Ascending aorta (tissue), 2 donors: ENCODE measurements at regions not wholly inside any gene's neighbourhood (a gene's known extent, or its start where the extent isn't known, plus 50 kb on each side); places are given as distances from the start of the nearest gene placed in this dataset.

ENCODE experiments used
- DNase-seq, 2 donors: peaks; one replicate each; pipeline ENCODE4 v3.0.0-alpha.2; 2019; ENCODE audit warnings: low spot score in 2 of 2
- H3K27ac ChIP-seq, 2 donors: fragments of 200-600 bp; sonication (generic); one replicate each; pipeline ENCODE4 v1.5.1; 2016 to 2017; ENCODE audit warnings: mild to moderate bottlenecking in 1 of 2
- H3K27me3 ChIP-seq: fragments of 200-600 bp; sonication (generic); one replicate; pipeline ENCODE4 v1.5.1; 2017
- H3K36me3 ChIP-seq, 2 donors: fragments of 200-600 bp; sonication (generic); one replicate each; pipeline ENCODE4 v1.5.1; 2016
- H3K4me1 ChIP-seq, 2 donors: fragments of 200-600 bp; sonication (generic); one replicate each; pipeline ENCODE4 v1.5.1; 2016 to 2017; ENCODE audit warnings: mild to moderate bottlenecking in 1 of 2
- H3K4me3 ChIP-seq, 2 donors: fragments of 200-600 bp; sonication (generic); one replicate each; pipeline ENCODE4 v1.5.1; 2016 to 2017; ENCODE audit warnings: mild to moderate bottlenecking in 1 of 2
- H3K9me3 ChIP-seq, 2 donors: fragments of 200-600 bp; sonication (generic); one replicate each; pipeline ENCODE4 v1.5.1; 2016
- CTCF ChIP-seq, 3 experiments: fragments of 200-600 bp in 2 of 3; fragments of 450-650 bp in 1 of 3; sonication (generic) in 2 of 3; IDR thresholded peaks; one replicate each; pipeline ENCODE4 v1.5.1; 2016 to 2019; ENCODE audit warnings: antibody characterized with exemption in 3 of 3, mild to moderate bottlenecking in 1 of 3, moderate library complexity in 1 of 3
- intact Hi-C: fragments of 100-400 bp; cut with DNase I; formaldehyde crosslinking; loops from one replicate; pipeline ENCODE4 v1.15.1; 2023

GRCh38 chr4:126969360-126970235 is 663.2 kb upstream of the INTU start:
- Histone ChIP-seq H3K4me3 (no peak overlapping the region), H3K27me3 (no peaks in the 10 kb centered on the region), H3K4me1 (peaks cover 0 to 3% of the 10 kb centered on the region in 2 donors), H3K36me3 (no peaks in the 10 kb centered on the region), H3K9me3 (no peaks in the 10 kb centered on the region), H3K27ac (no peak overlapping the region)
- intact Hi-C loops: no loop called here
- TF ChIP-seq CTCF (IDR thresholded peaks at IDR 0.05): no peak
- DNase-seq: no peak

- Histone ChIP-seq H3K27ac (no peak overlapping the region), H3K4me3 (no peak overlapping the region), H3K9me3 (no peaks in the 10 kb centered on the region), H3K36me3 (no peaks in the 10 kb centered on the region), H3K4me1 (peaks cover 0 to 3% of the 10 kb centered on the region in 2 donors), H3K27me3 (no peaks in the 10 kb centered on the region)
- TF ChIP-seq CTCF (IDR thresholded peaks at IDR 0.05): no peak
- DNase-seq: no peak
- intact Hi-C loops: no loop called here
Observed at GRCh38 chr4:126973201-126973600, 659.6 kb upstream of the INTU start.

- Histone ChIP-seq H3K27me3 (no peaks in the 10 kb centered on the region), H3K36me3 (no peaks in the 10 kb centered on the region), H3K4me1 (no peaks in the 10 kb centered on the region), H3K4me3 (no peak overlapping the region), H3K27ac (peak overlapping the region in 1 of 2 donors; percentile 36), H3K9me3 (no peaks in the 10 kb centered on the region)
- intact Hi-C loops: no loop called here
- no peak for DNase-seq
- TF ChIP-seq CTCF (IDR thresholded peaks at IDR 0.05): no peak
Observed at GRCh38 chr4:126976850-126977632, 655.7 kb upstream of the INTU start.

GRCh38 chr4:126986005-126986404 is 646.8 kb upstream of the INTU start:
- Histone ChIP-seq H3K27ac (no peak overlapping the region), H3K36me3 (no peaks in the 10 kb centered on the region), H3K4me1 (no peaks in the 10 kb centered on the region), H3K9me3 (peaks cover 9 to 15% of the 10 kb centered on the region in 2 donors), H3K4me3 (no peak overlapping the region), H3K27me3 (no peaks in the 10 kb centered on the region)
- DNase-seq: no peak
- intact Hi-C loops: no loop called here
- TF ChIP-seq CTCF (IDR thresholded peaks at IDR 0.05): no peak

- Histone ChIP-seq H3K4me3 (no peak overlapping the region), H3K4me1 (no peaks in the 10 kb centered on the region), H3K9me3 (peaks cover 9 to 15% of the 10 kb centered on the region in 2 donors), H3K27me3 (no peaks in the 10 kb centered on the region), H3K36me3 (no peaks in the 10 kb centered on the region), H3K27ac (no peak overlapping the region)
- TF ChIP-seq CTCF (IDR thresholded peaks at IDR 0.05): no peak
- intact Hi-C loops: no loop called here
- DNase-seq: no peak
Observed at GRCh38 chr4:126986828-126987227, 645.9 kb upstream of the INTU start.
